ENCODE measurements at regions not wholly inside any gene's neighbourhood (a gene's known extent, or its start where the extent isn't known, plus 50 kb on each side); places are given as distances from the start of the nearest gene placed in this dataset.

DNA sequence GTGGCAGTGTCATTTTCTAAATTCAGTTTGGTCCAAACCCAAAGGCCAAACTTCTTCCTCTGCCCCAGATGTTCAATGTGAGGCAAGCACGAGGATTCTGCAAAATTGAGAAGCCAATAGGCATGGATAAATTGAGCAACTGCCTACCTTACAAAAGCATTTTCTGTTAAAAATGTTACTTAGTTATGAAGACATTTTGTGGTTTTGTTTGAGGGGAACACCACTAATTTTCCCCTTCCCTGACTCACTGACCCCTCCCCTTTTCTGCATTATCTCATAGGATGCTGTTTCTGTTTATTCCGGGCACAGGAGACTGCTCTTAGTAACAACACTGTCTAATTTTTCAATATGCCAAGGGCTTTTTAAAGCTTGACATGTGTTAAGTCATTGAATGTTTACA, 462.8 kb downstream of the INSC start:
- H3K4me3 ChIP-seq: no peak overlapping the region
- H3K27ac ChIP-seq: no peak overlapping the region
- H3K36me3 ChIP-seq: no peaks in the 10 kb centered on the region
- no peak for DNase-seq (ENCODE audit: low spot score in 2 of 2)
- TF ChIP-seq, protein P1, sequence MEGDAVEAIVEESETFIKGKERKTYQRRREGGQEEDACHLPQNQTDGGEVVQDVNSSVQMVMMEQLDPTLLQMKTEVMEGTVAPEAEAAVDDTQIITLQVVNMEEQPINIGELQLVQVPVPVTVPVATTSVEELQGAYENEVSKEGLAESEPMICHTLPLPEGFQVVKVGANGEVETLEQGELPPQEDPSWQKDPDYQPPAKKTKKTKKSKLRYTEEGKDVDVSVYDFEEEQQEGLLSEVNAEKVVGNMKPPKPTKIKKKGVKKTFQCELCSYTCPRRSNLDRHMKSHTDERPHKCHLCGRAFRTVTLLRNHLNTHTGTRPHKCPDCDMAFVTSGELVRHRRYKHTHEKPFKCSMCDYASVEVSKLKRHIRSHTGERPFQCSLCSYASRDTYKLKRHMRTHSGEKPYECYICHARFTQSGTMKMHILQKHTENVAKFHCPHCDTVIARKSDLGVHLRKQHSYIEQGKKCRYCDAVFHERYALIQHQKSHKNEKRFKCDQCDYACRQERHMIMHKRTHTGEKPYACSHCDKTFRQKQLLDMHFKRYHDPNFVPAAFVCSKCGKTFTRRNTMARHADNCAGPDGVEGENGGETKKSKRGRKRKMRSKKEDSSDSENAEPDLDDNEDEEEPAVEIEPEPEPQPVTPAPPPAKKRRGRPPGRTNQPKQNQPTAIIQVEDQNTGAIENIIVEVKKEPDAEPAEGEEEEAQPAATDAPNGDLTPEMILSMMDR (IDR thresholded peaks at IDR 0.05): no peak
- H3K4me1 ChIP-seq: no peaks in the 10 kb centered on the region
- no peaks in the 10 kb centered on the region for H3K9me3 ChIP-seq
- intact Hi-C loops (cut with DNase I): no loop called here
- H3K27me3 ChIP-seq: no peaks in the 10 kb centered on the region

DNA sequence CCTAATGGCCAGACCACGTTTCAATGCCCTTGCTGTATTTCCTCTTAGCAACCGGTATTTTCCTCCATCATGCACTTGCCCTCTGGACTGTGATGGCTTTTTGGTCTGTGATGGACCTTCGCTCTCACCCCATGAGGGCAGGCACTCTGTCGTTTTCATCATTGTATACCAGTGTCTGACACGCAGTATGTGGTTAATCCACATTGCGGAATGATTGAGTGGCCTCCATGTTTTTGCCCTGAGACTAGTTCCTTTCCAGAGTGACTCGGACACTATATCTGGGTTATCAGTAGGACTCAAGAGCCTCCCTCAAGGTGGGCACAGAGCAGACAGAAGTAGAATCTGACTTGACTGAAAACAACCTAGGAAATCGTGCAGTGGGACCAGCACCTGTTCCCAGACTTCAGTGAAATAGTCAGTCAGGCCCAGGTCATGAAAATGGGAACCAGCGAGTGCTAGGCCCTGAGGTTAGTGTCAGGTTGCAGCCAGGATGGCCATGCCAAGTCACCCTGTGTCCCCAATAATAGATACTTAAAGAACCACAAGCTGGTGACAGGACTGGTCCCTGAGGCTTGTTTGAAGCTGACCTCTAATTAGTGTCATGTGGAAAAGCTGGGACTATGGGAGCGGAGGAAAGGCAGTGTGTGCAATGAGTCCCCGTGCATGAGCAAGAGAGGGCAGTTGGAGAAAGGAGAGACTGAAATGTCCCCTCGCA, 464.7 kb downstream of the INSC start:
- Histone ChIP-seq H3K4me1 (no peaks in the 10 kb centered on the region), H3K36me3 (no peaks in the 10 kb centered on the region), H3K9me3 (no peaks in the 10 kb centered on the region), H3K4me3 (no peak overlapping the region), H3K27ac (no peak overlapping the region), H3K27me3 (no peaks in the 10 kb centered on the region)
- intact Hi-C loops (cut with DNase I): no loop called here
- no peak for DNase-seq (ENCODE audit: low spot score in 2 of 2)
- TF ChIP-seq, protein P1 (IDR thresholded peaks at IDR 0.05): no peak

- H3K9me3 ChIP-seq: no peaks in the 10 kb centered on the region
- H3K4me1 ChIP-seq: no peaks in the 10 kb centered on the region
- no peak for DNase-seq (ENCODE audit: low spot score in 2 of 2)
- H3K4me3 ChIP-seq: no peak overlapping the region
- no peak overlapping the region for H3K27ac ChIP-seq
- intact Hi-C loops (cut with DNase I): no loop called here
- no peaks in the 10 kb centered on the region for H3K36me3 ChIP-seq
- TF ChIP-seq, protein P1 (IDR thresholded peaks at IDR 0.05): no peak
- no peaks in the 10 kb centered on the region for H3K27me3 ChIP-seq
Observed at GRCh38 chr11:15580056-15580774, 465.5 kb downstream of the INSC start.

DNA sequence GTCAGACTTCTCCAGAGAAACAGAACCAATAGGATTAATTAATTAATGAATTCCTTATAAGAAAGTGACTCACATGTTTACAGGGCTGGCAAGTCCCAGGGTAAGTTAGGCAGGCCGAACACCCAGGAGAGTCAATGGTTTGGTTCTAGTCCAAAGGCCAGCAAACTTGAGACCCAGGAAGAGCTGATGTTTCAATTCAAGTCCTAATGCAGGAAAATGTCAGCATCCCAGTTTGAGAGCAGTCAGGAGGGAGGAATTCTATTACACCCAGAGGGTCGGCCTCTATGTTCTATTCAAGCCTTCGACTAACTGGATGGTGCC, 466.0 kb downstream of the INSC start:
- H3K36me3 ChIP-seq: no peaks in the 10 kb centered on the region
- intact Hi-C loops (cut with DNase I): no loop called here

DNA sequence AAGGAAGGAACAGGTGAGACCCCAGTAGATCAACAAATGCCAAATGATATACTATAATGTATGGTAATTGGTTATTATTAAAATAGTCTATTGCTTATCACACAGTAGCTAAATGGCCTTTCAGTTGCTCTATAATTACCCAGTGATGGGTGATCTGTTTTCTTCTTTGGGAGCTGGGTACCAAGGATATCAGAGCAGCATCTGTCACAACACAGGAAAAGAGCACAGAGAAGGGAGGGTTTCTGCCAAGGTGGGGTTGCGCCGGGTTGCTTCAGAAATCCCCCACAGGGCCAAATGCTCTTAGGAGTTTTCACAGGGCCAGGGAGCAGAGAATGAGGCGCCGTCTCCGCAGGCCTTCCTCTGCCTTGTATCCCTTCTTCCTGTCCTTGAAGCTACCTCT, 469.4 kb downstream of the INSC start:
- no peaks in the 10 kb centered on the region for H3K36me3 ChIP-seq
- intact Hi-C loops (cut with DNase I): no loop called here
- H3K27ac ChIP-seq: no peak overlapping the region
- no peaks in the 10 kb centered on the region for H3K9me3 ChIP-seq
- H3K4me1 ChIP-seq: no peaks in the 10 kb centered on the region
- TF ChIP-seq, protein P1 (IDR thresholded peaks at IDR 0.05): no peak
- no peak for DNase-seq (ENCODE audit: low spot score in 2 of 2)
- H3K27me3 ChIP-seq: no peaks in the 10 kb centered on the region
- H3K4me3 ChIP-seq: no peak overlapping the region

More for the DNA sequence above, 466.0 kb downstream of the INSC start:
- H3K27ac ChIP-seq: no peak overlapping the region
- no peak overlapping the region for H3K4me3 ChIP-seq
- H3K9me3 ChIP-seq: no peaks in the 10 kb centered on the region
- TF ChIP-seq, protein P1 (IDR thresholded peaks at IDR 0.05): no peak
- no peak for DNase-seq (ENCODE audit: low spot score in 2 of 2)
- H3K4me1 ChIP-seq: no peaks in the 10 kb centered on the region
- H3K27me3 ChIP-seq: no peaks in the 10 kb centered on the region

Data from ascending aorta (tissue), 2 donors.